Esophagus squamous epithelium (tissue), 5 donors: ENCODE measurements at regions not wholly inside any gene's neighbourhood (a gene's known extent, or its start where the extent isn't known, plus 50 kb on each side); places are given as distances from the start of the nearest gene placed in this dataset.

Experiments
- DNase-seq: peaks from one replicate; lab custom pipeline; 2025; lab: John Stamatoyannopoulos, UW
- H3K27ac ChIP-seq, 4 donors: fragments of 200-600 bp; sonication (generic); one replicate each; pipeline ENCODE4 v1.5.1; 2016 to 2019; ENCODE audit warnings: mild to moderate bottlenecking in 1 of 4
- H3K27me3 ChIP-seq, 4 donors: fragments of 200-600 bp; sonication (generic); 1 replicate in 3 of 4; 2 replicates in 1 of 4; pipeline versions ENCODE4 v1.5.1 to v1.6.0; 2017 to 2021; ENCODE audit warnings: antibody characterized with exemption in 1 of 4
- H3K36me3 ChIP-seq, 3 donors: fragments of 200-600 bp; sonication (generic); one replicate each; pipeline ENCODE4 v1.5.1; 2016 to 2019
- H3K4me1 ChIP-seq, 3 donors: fragments of 200-600 bp; sonication (generic); one replicate each; pipeline ENCODE4 v1.5.1; 2017 to 2019
- H3K4me3 ChIP-seq, 4 donors: fragments of 200-600 bp; sonication (generic); 1 replicate in 3 of 4; 2 replicates in 1 of 4; pipeline ENCODE4 v1.5.1; 2016 to 2019; ENCODE audit warnings: mild to moderate bottlenecking in 2 of 4, moderate library complexity in 1 of 4
- H3K9me3 ChIP-seq, 3 donors: fragments of 200-600 bp; sonication (generic); one replicate each; pipeline ENCODE4 v1.5.1; 2016 to 2019
- CTCF ChIP-seq, 6 experiments: fragments of 450-650 bp in 4 of 6; fragments of 200-600 bp in 2 of 6; sonication (generic) in 2 of 6; IDR thresholded peaks; one replicate each; pipeline ENCODE4 v1.5.1; 2016 to 2019; ENCODE audit warnings: antibody characterized with exemption in 6 of 6, mild to moderate bottlenecking in 4 of 6, moderate library complexity in 4 of 6
- POLR2A ChIP-seq, 4 donors: fragments of 450-650 bp; IDR thresholded peaks; one replicate each; pipeline ENCODE4 v1.6.1; 2017; ENCODE audit warnings: antibody characterized with exemption in 4 of 4, mild to moderate bottlenecking in 4 of 4, moderate library complexity in 3 of 4
- WGBS, 2 donors: methylation state at CpG; one replicate each; pipeline ENCODE4 v1.1.5; 2018; 5-methylcytosine and 5-hydroxymethylcytosine counted together
- intact Hi-C: fragments of 100-400 bp; cut with DNase I; formaldehyde crosslinking; loops from one replicate; pipeline ENCODE4 v1.15.0; 2022
- donor health status: DM: yes; HTN: yes; CAD: no.

GRCh38 chr5:96157077-96157780 lies 195.6 kb upstream of the ELL2 start:
- Histone ChIP-seq H3K36me3 (no peaks in the 10 kb centered on the region), H3K4me3 (no peak overlapping the region), H3K9me3 (no peaks in the 10 kb centered on the region), H3K4me1 (peaks cover 0 to 52% (median 10%) of the 10 kb centered on the region in 3 donors), H3K27me3 (no peaks in the 10 kb centered on the region), H3K27ac (peak overlapping the region; percentile 15 to 83 (median 74))
- no peak for DNase-seq
- intact Hi-C loops = no loop called here
- WGBS, 2 donors = 47 to 48% methylated on average over 4 of the region's 4 CpGs
- TF ChIP-seq CTCF (IDR thresholded peaks at IDR 0.05) (no peak), POLR2A (IDR thresholded peaks at IDR 0.05) (no peak)

GRCh38 chr5:96155147-96155546 lies 193.5 kb upstream of the ELL2 start:
- WGBS, 2 donors = 49 to 61% methylated on average over 2 of the region's 2 CpGs
- Histone ChIP-seq H3K4me3 (no peak overlapping the region), H3K27me3 (no peaks in the 10 kb centered on the region), H3K9me3 (no peaks in the 10 kb centered on the region), H3K27ac (peak overlapping the region in 2 of 4 donors; percentile 77 to 83), H3K4me1 (peaks cover 9 to 73% (median 14%) of the 10 kb centered on the region in 3 donors), H3K36me3 (no peaks in the 10 kb centered on the region)
- TF ChIP-seq CTCF (IDR thresholded peaks at IDR 0.05) (no peak), POLR2A (IDR thresholded peaks at IDR 0.05) (no peak)
- intact Hi-C loops = no loop called here
- DNase-seq = no peak

- WGBS, 2 donors = 12 to 21% methylated on average over 2 of the region's 2 CpGs
- peak overlapping the region in 2 of 4 donors; percentile 74 to 82 for H3K27ac ChIP-seq
- intact Hi-C loops = no loop called here
- no peak overlapping the region for H3K4me3 ChIP-seq
- no peaks in the 10 kb centered on the region for H3K27me3 ChIP-seq
- no peak for DNase-seq
- no peaks in the 10 kb centered on the region for H3K9me3 ChIP-seq
- H3K36me3 ChIP-seq = no peaks in the 10 kb centered on the region
- TF ChIP-seq POLR2A (IDR thresholded peaks at IDR 0.05) (no peak), CTCF (IDR thresholded peaks at IDR 0.05) (no peak)
- peaks cover 11 to 79% (median 21%) of the 10 kb centered on the region in 3 donors for H3K4me1 ChIP-seq
Observed at GRCh38 chr5:96151891-96152290, 190.2 kb upstream of the ELL2 start.

- WGBS, 2 donors = 80% methylated on average over 1 of the region's 1 CpG; no CpG with 5 or more reads in 1 of the 2 donors
- no peaks in the 10 kb centered on the region for H3K27me3 ChIP-seq
- H3K4me1 ChIP-seq = peaks cover 8 to 79% (median 25%) of the 10 kb centered on the region in 3 donors
- TF ChIP-seq CTCF (IDR thresholded peaks at IDR 0.05) = no peak
- TF ChIP-seq POLR2A (IDR thresholded peaks at IDR 0.05) = no peak
- no peaks in the 10 kb centered on the region for H3K9me3 ChIP-seq
- H3K27ac ChIP-seq = peak overlapping the region; percentile 46 to 82 (median 72)
- no peak for DNase-seq
- no peak overlapping the region for H3K4me3 ChIP-seq
- intact Hi-C loops = no loop called here
- H3K36me3 ChIP-seq = no peaks in the 10 kb centered on the region
Observed at GRCh38 chr5:96150007-96150406, 188.4 kb upstream of the ELL2 start.

- WGBS, 2 donors = 20 to 41% methylated on average over 1 of the region's 1 CpG
- Histone ChIP-seq H3K9me3 (no peaks in the 10 kb centered on the region), H3K36me3 (no peaks in the 10 kb centered on the region), H3K4me1 (peaks cover 8 to 79% (median 25%) of the 10 kb centered on the region in 3 donors), H3K4me3 (no peak overlapping the region), H3K27me3 (no peaks in the 10 kb centered on the region), H3K27ac (peak overlapping the region; percentile 69 to 82 (median 78))
- TF ChIP-seq POLR2A (IDR thresholded peaks at IDR 0.05) (no peak), CTCF (IDR thresholded peaks at IDR 0.05) (no peak)
- DNase-seq = no peak
- intact Hi-C loops = no loop called here
Observed at GRCh38 chr5:96149546-96149945, 187.9 kb upstream of the ELL2 start.
